ENCODE measurements at regions not wholly inside any gene's neighbourhood (a gene's known extent, or its start where the extent isn't known, plus 50 kb on each side); places are given as distances from the start of the nearest gene placed in this dataset.

GRCh38 chr3:27903446-27903845, 181.3 kb upstream of the EOMES start:
- Histone ChIP-seq H3K4me3 (ENCODE audit: low read length) (no peak overlapping the region), H3K4me1 (ENCODE audit: low read length) (no peaks in the 10 kb centered on the region), H3K9me3 (ENCODE audit: low read length) (no peaks in the 10 kb centered on the region), H3K36me3 (ENCODE audit: insufficient read depth, low read length) (no peaks in the 10 kb centered on the region), H3K27ac (ENCODE audit: low read length) (no peak overlapping the region), H3K79me2 (ENCODE audit: low read length) (no peaks in the 10 kb centered on the region), H4K20me1 (ENCODE audit: insufficient read depth, low read depth, low read length) (no peaks in the 10 kb centered on the region), H3K27me3 (ENCODE audit: low read length) (no peaks in the 10 kb centered on the region), H3K4me2 (ENCODE audit: low read depth, low read length, poor library complexity, severe bottlenecking) (no peak overlapping the region), H2AFZ (ENCODE audit: low read length) (no peak overlapping the region), H3K9me2 (replicated peaks; ENCODE audit: insufficient read depth, low read length) (no peaks in the 10 kb centered on the region), H3K9ac (ENCODE audit: low read length) (no peak overlapping the region)
- no peak for DNase-seq

- DNase-seq: no peak
- no peak overlapping the region for H3K4me2 ChIP-seq (ENCODE audit: low read depth, low read length, poor library complexity, severe bottlenecking)
Observed at GRCh38 chr3:27905625-27906024, 183.5 kb upstream of the EOMES start.

GRCh38 chr3:27907148-27907547, 185.0 kb upstream of the EOMES start:
- Histone ChIP-seq H3K27ac (ENCODE audit: low read length) (no peak overlapping the region), H3K79me2 (ENCODE audit: low read length) (no peaks in the 10 kb centered on the region), H3K36me3 (ENCODE audit: insufficient read depth, low read length) (no peaks in the 10 kb centered on the region), H2AFZ (ENCODE audit: low read length) (no peak overlapping the region), H3K27me3 (ENCODE audit: low read length) (no peaks in the 10 kb centered on the region), H3K9me2 (replicated peaks; ENCODE audit: insufficient read depth, low read length) (no peaks in the 10 kb centered on the region), H4K20me1 (ENCODE audit: insufficient read depth, low read depth, low read length) (no peaks in the 10 kb centered on the region), H3K9ac (ENCODE audit: low read length) (no peak overlapping the region), H3K4me1 (ENCODE audit: low read length) (no peaks in the 10 kb centered on the region), H3K9me3 (ENCODE audit: low read length) (no peaks in the 10 kb centered on the region), H3K4me3 (ENCODE audit: low read length) (no peak overlapping the region), H3K4me2 (ENCODE audit: low read depth, low read length, poor library complexity, severe bottlenecking) (no peak overlapping the region)
- no peak for DNase-seq

More at GRCh38 chr3:27905625-27906024, 183.5 kb upstream of the EOMES start:
- Histone ChIP-seq H2AFZ (ENCODE audit: low read length) (no peak overlapping the region), H3K27ac (ENCODE audit: low read length) (no peak overlapping the region), H3K79me2 (ENCODE audit: low read length) (no peaks in the 10 kb centered on the region), H3K4me3 (ENCODE audit: low read length) (no peak overlapping the region), H3K9me2 (replicated peaks; ENCODE audit: insufficient read depth, low read length) (no peaks in the 10 kb centered on the region), H3K9ac (ENCODE audit: low read length) (no peak overlapping the region), H3K4me1 (ENCODE audit: low read length) (no peaks in the 10 kb centered on the region), H3K27me3 (ENCODE audit: low read length) (no peaks in the 10 kb centered on the region), H3K36me3 (ENCODE audit: insufficient read depth, low read length) (no peaks in the 10 kb centered on the region), H3K9me3 (ENCODE audit: low read length) (no peaks in the 10 kb centered on the region), H4K20me1 (ENCODE audit: insufficient read depth, low read depth, low read length) (no peaks in the 10 kb centered on the region)

- Histone ChIP-seq H3K36me3 (ENCODE audit: insufficient read depth, low read length) (no peaks in the 10 kb centered on the region), H2AFZ (ENCODE audit: low read length) (no peak overlapping the region), H3K9me3 (ENCODE audit: low read length) (no peaks in the 10 kb centered on the region), H3K79me2 (ENCODE audit: low read length) (no peaks in the 10 kb centered on the region), H3K4me1 (ENCODE audit: low read length) (no peaks in the 10 kb centered on the region), H3K9me2 (replicated peaks; ENCODE audit: insufficient read depth, low read length) (no peaks in the 10 kb centered on the region), H3K4me2 (ENCODE audit: low read depth, low read length, poor library complexity, severe bottlenecking) (no peak overlapping the region), H3K27ac (ENCODE audit: low read length) (no peak overlapping the region), H3K27me3 (ENCODE audit: low read length) (no peaks in the 10 kb centered on the region), H3K9ac (ENCODE audit: low read length) (no peak overlapping the region), H4K20me1 (ENCODE audit: insufficient read depth, low read depth, low read length) (no peaks in the 10 kb centered on the region), H3K4me3 (ENCODE audit: low read length) (no peak overlapping the region)
- DNase-seq: no peak
Observed at GRCh38 chr3:27907929-27908328, 185.8 kb upstream of the EOMES start.

- H3K9me2 ChIP-seq (replicated peaks; ENCODE audit: insufficient read depth, low read length): no peaks in the 10 kb centered on the region
- no peak overlapping the region for H3K9ac ChIP-seq (ENCODE audit: low read length)
- H3K27ac ChIP-seq (ENCODE audit: low read length): no peak overlapping the region
Observed at GRCh38 chr3:27910456-27910855, 188.3 kb upstream of the EOMES start.

GRCh38 chr3:27914199-27914598, 192.1 kb upstream of the EOMES start:
- no peak overlapping the region for H3K9ac ChIP-seq (ENCODE audit: low read length)
- no peaks in the 10 kb centered on the region for H3K9me2 ChIP-seq (replicated peaks; ENCODE audit: insufficient read depth, low read length)
- no peak overlapping the region for H3K4me3 ChIP-seq (ENCODE audit: low read length)
- H3K27me3 ChIP-seq (ENCODE audit: low read length): no peaks in the 10 kb centered on the region
- H3K27ac ChIP-seq (ENCODE audit: low read length): no peak overlapping the region
- H3K9me3 ChIP-seq (ENCODE audit: low read length): no peaks in the 10 kb centered on the region
- H2AFZ ChIP-seq (ENCODE audit: low read length): no peak overlapping the region
- no peaks in the 10 kb centered on the region for H3K79me2 ChIP-seq (ENCODE audit: low read length)
- H3K36me3 ChIP-seq (ENCODE audit: insufficient read depth, low read length): no peaks in the 10 kb centered on the region
- H3K4me2 ChIP-seq (ENCODE audit: low read depth, low read length, poor library complexity, severe bottlenecking): no peak overlapping the region
- H4K20me1 ChIP-seq (ENCODE audit: insufficient read depth, low read depth, low read length): no peaks in the 10 kb centered on the region
- H3K4me1 ChIP-seq (ENCODE audit: low read length): no peaks in the 10 kb centered on the region
- DNase-seq: peak; percentile 50

More at GRCh38 chr3:27910456-27910855, 188.3 kb upstream of the EOMES start:
- Histone ChIP-seq H2AFZ (ENCODE audit: low read length) (no peak overlapping the region), H3K4me1 (ENCODE audit: low read length) (no peaks in the 10 kb centered on the region), H3K4me2 (ENCODE audit: low read depth, low read length, poor library complexity, severe bottlenecking) (no peak overlapping the region), H3K79me2 (ENCODE audit: low read length) (no peaks in the 10 kb centered on the region), H3K36me3 (ENCODE audit: insufficient read depth, low read length) (no peaks in the 10 kb centered on the region), H4K20me1 (ENCODE audit: insufficient read depth, low read depth, low read length) (no peaks in the 10 kb centered on the region), H3K9me3 (ENCODE audit: low read length) (no peaks in the 10 kb centered on the region), H3K4me3 (ENCODE audit: low read length) (no peak overlapping the region), H3K27me3 (ENCODE audit: low read length) (no peaks in the 10 kb centered on the region)
- no peak for DNase-seq

GRCh38 chr3:27923349-27924068, 201.4 kb upstream of the EOMES start:
- Histone ChIP-seq H3K9me2 (replicated peaks; ENCODE audit: insufficient read depth, low read length) (no peaks in the 10 kb centered on the region), H2AFZ (ENCODE audit: low read length) (no peak overlapping the region), H3K9ac (ENCODE audit: low read length) (no peak overlapping the region), H3K79me2 (ENCODE audit: low read length) (no peaks in the 10 kb centered on the region), H3K27me3 (ENCODE audit: low read length) (no peaks in the 10 kb centered on the region), H3K27ac (ENCODE audit: low read length) (no peak overlapping the region), H3K36me3 (ENCODE audit: insufficient read depth, low read length) (no peaks in the 10 kb centered on the region), H4K20me1 (ENCODE audit: insufficient read depth, low read depth, low read length) (no peaks in the 10 kb centered on the region), H3K4me2 (ENCODE audit: low read depth, low read length, poor library complexity, severe bottlenecking) (no peak overlapping the region), H3K9me3 (ENCODE audit: low read length) (no peaks in the 10 kb centered on the region), H3K4me3 (ENCODE audit: low read length) (no peak overlapping the region), H3K4me1 (ENCODE audit: low read length) (no peaks in the 10 kb centered on the region)
- no peak for DNase-seq

- H3K9ac ChIP-seq (ENCODE audit: low read length): no peak overlapping the region
- H3K79me2 ChIP-seq (ENCODE audit: low read length): no peaks in the 10 kb centered on the region
- no peaks in the 10 kb centered on the region for H3K36me3 ChIP-seq (ENCODE audit: insufficient read depth, low read length)
- no peak overlapping the region for H3K27ac ChIP-seq (ENCODE audit: low read length)
- H3K9me2 ChIP-seq (replicated peaks; ENCODE audit: insufficient read depth, low read length): no peaks in the 10 kb centered on the region
- no peak overlapping the region for H3K4me2 ChIP-seq (ENCODE audit: low read depth, low read length, poor library complexity, severe bottlenecking)
- H3K4me3 ChIP-seq (ENCODE audit: low read length): no peak overlapping the region
- H2AFZ ChIP-seq (ENCODE audit: low read length): no peak overlapping the region
- DNase-seq: no peak
- no peaks in the 10 kb centered on the region for H3K9me3 ChIP-seq (ENCODE audit: low read length)
- no peaks in the 10 kb centered on the region for H3K27me3 ChIP-seq (ENCODE audit: low read length)
- no peaks in the 10 kb centered on the region for H4K20me1 ChIP-seq (ENCODE audit: insufficient read depth, low read depth, low read length)
- H3K4me1 ChIP-seq (ENCODE audit: low read length): no peaks in the 10 kb centered on the region
Observed at GRCh38 chr3:27927882-27928281, 205.8 kb upstream of the EOMES start.

Data from Karpas-422 (cell line).